T-helper 2 cell (primary cell): ENCODE measurements at regions not wholly inside any gene's neighbourhood (a gene's known extent, or its start where the extent isn't known, plus 50 kb on each side); places are given as distances from the start of the nearest gene placed in this dataset.
"Not testable (repeated sequence)": the region's sequence is repeated elsewhere in the genome, so short reads cannot be mapped to it uniquely, and the experiment has no call there.

Experiments used
- DNase-seq, 5 experiments: peaks; one replicate each; pipeline versions ENCODE4 v3.0.0 to v3.0.0-alpha.2; 2012 to 2022

- DNase-seq = no peak
Observed at GRCh38 chr1:118291661-118292060, 106.6 kb upstream of the SPAG17 start.

DNA sequence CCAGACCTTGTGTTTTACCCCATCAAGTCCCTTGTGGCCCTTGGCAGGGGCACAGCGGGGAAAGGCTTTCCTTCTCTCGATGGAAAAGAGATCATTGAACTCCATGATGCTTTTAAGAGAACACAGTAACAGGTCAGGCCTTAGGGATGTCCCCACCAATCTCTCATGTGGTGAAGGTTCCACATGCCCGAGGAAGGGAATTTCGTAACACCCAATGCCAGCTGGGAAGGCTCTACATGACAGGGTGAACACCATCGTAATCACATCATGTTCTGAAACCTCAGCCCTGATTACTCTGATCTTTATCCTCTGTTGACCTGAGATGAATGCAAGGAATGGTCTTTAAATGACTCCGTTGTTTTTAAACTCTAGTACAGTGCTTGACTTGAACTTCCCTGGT, 105.5 kb upstream of the SPAG17 start:
- no peak for DNase-seq

- DNase-seq = no peak
Observed at GRCh38 chr1:118290046-118290445, 105.0 kb upstream of the SPAG17 start.

DNA sequence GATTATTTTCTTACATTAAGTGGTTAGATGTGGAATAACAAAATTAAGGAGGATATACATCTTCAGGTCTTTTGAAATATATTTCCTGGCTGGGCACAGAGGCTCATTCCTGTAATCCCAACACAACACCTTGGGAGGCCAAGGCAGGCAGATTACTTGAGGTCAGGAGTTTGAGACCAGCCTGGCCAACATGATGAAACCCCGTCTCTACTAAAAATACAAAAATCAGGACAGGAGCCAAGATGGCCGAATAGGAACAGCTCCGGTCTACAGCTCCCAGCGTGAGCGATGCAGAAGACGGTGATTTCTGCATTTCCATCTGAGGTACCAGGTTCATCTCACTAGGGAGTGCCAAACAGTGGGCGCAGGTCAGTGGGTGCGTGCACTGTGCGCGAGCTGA, 95.6 kb upstream of the SPAG17 start:
- DNase-seq = not testable (repeated sequence)

DNA sequence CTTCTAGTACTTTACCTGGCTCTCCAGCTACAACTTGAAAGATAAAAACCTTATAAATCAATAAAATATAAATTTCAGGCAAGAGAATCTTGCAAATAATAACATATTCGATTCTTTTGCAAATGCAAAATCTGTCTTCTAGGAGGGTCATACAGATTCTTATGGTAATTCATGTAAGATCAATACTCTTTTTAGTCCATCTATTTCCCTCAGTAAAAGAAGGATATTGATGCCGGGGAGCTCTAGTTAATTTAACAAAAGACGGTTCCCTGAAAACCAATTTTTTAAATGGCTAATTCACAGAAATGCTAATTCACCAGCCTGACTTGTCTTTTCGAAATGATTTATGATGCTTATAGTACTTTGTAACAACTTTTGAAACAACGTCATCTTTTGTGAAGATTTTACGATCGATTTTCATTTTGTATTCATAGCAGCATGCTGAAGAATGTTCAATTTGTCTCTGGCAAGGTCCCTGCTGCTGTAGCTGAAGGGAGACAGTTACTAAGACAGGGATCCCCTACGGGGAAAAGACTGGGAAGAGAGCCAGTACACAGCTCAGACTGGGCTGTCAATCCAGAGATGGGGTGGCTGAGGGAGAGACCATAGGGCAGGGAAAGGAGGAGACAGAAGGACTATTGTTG, 90.6 kb upstream of the SPAG17 start:
- DNase-seq = no peak

DNA sequence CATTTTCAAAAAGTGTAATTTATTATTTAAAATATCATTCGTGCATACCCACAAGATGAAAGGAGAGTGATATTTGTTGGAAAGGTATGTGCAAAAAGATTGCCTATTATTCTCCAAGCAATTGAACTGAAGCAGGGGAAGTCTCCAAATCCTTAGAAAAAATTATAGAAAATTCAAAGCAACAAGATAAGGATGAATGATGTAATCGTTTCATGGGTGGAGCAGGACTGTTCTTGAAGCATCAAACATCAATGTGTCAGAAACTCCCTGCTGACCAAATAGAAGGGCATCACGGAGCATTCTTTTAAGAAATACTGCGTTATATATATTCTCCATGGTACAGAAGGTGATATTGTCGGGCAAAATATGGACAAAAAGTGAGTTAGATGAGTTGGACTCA, 87.9 kb upstream of the SPAG17 start:
- DNase-seq = no peak

GRCh38 chr1:118271883-118272282, 86.9 kb upstream of the SPAG17 start:
- peak in 1 of 5 experiments; percentile 8 for DNase-seq

DNA sequence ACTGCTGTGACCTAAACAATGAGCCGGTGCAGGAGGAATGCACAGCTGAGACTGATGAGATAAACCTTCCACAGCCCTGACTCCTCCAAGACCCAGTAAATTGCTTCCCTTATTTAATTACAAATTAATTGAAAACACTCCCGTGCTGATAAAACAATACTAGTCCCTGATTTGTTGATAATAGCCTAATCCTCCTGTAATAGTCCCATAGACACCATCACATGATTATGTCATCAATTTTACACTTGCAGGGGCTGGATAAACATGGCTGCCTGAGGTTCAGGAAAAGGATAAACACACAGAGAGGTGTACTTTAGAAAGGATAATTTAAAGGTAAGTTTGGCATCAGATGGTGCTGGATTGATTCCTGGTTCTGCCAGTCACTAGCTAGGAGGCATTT, 84.6 kb upstream of the SPAG17 start:
- no peak for DNase-seq

GRCh38 chr1:118266436-118266835, 81.4 kb upstream of the SPAG17 start:
- DNase-seq = no peak

DNA sequence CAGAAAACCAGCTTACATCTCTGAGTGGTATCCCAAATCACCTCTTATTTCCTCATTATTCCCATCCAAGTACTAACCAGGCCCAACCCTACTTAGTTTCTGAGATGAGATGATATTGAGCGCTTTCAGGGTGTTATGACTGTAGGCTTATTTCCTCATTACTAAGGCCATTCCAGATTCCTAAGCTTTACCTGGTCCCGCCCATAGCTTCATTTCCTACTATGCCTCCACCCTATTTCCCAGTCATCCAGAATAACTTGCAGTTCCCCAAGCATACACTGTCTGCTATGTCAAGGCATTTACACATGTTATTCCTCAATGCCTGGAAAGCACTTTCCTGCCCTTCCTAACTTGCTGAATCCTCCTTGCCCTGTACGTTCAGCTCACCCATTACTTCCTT, 79.3 kb upstream of the SPAG17 start:
- no peak for DNase-seq

DNA sequence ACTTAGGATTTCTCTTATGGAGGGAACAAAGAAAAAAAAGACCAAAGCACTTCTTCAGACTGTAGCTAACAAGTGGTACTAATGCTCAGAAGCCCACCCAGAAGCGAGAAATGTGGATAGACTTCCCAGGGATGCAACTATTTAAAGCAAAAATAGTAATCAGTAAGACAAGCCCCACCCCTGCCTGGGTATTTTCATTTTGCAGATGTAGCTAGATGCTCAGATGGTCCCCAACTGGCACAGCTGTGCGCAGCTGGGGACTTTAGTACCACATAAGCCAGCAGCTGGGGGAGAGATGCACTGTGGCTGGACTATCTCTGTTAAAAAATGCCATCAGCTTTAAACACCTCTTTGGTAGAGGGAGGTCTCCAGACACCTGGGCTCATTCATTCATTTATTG, 77.8 kb upstream of the SPAG17 start:
- no peak for DNase-seq

DNA sequence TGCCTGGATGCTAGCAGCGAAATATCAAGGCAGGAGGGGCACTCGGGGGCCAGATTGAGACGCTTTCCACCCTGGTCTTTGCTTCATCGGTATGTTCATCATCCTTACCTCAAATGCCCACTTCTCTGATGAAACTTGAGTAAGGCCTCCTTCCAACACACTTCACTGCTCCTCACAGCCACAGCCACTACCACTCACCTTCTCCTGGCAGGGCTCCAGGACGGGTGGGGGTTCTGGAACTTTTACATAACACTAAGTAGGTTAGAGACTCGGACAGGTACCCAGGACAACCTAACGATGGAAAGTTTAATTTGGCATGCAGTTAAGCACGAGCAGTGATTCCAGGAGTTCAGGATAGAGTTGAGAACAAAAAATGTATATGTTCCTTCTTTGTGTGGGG, 73.9 kb upstream of the SPAG17 start:
- DNase-seq = no peak

GRCh38 chr1:118257946-118258345, 72.9 kb upstream of the SPAG17 start:
- DNase-seq = no peak

- no peak for DNase-seq
Observed at GRCh38 chr1:118254491-118255425, 69.7 kb upstream of the SPAG17 start.

GRCh38 chr1:118254001-118254400, 69.0 kb upstream of the SPAG17 start:
- no peak for DNase-seq

GRCh38 chr1:118253053-118253915, 68.3 kb upstream of the SPAG17 start:
- no peak for DNase-seq

GRCh38 chr1:118252624-118253023, 67.6 kb upstream of the SPAG17 start:
- no peak for DNase-seq

DNA sequence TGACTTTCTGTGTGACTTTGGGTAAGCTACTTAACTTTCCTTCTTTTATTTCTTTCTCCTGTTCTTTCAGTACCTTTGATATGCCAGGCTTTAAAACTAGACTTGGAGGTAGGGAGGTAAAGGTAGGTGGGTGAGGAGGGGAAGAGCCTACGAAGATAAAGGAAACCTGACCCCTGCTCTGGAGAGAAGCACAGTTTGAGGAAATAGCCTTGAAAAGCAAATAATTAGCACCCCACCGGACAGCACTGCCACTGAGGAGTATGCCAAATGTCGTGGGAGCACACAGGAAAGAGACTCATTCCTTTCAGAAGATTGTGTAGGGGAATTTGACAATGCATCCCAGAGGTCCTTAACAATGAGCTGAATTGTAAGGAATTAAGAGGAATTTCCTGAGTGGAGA, 65.2 kb upstream of the SPAG17 start:
- DNase-seq = no peak

- DNase-seq = no peak
Observed at GRCh38 chr1:118249641-118250040, 64.6 kb upstream of the SPAG17 start.

- no peak for DNase-seq
Observed at GRCh38 chr1:118247593-118247992, 62.6 kb upstream of the SPAG17 start.

GRCh38 chr1:118246646-118247045, 61.6 kb upstream of the SPAG17 start:
- no peak for DNase-seq

DNA sequence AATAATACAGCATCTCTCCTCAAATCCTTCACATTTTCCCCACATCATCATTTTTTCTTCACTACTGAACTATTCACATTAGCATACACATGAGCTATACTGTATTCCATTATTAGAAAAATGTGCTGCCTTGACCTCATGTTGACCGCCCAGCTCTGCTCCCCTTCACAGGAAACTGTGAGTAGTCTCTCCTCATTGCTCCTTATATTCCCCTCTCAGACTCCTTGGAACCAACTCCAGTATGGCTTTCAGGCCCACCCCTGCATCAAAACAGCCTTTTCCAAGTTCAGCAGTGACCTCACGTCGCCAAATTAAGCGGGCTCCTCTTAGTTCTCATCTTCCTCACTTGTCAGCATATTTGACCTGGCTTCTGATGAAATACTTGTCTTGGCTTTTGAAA, 59.2 kb upstream of the SPAG17 start:
- no peak for DNase-seq

- DNase-seq = no peak
Observed at GRCh38 chr1:118243269-118243668, 58.2 kb upstream of the SPAG17 start.
